ENCODE measurements at regions not wholly inside any gene's neighbourhood (a gene's known extent, or its start where the extent isn't known, plus 50 kb on each side); places are given as distances from the start of the nearest gene placed in this dataset.

DNA sequence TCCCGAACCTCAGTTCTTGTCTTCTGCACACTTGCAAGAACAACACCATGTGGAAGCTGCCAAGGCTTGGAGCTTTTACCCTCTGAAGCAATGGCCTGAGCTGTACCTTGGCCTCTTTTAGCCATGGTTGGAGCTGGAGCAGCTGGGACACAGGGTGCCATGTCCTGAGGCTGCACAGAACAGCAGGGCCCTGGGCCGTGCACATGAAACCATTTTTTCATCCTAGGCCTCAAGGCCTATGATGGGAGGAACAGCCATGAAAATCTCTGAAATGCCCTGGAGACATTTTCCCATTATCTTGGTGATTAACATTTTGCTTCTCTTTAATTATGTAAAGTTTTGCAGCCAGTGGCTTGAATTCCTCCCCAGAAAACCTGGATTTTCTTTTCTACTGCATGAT, 817.8 kb upstream of the CXADR start:
- Mint-ChIP-seq H3K9me3 (peaks cover 14 to 28% of the 10 kb centered on the region in 2 donors), H3K36me3 (ENCODE audit: insufficient read depth) (no peaks in the 10 kb centered on the region), H3K4me3 (no peak overlapping the region), H3K27me3 (no peaks in the 10 kb centered on the region), H3K27ac (no peak overlapping the region), H3K4me1 (ENCODE audit: low read depth in 2 of 2) (no peaks in the 10 kb centered on the region)
- ATAC-seq (replicated peaks) (no peak), DNase-seq (no peak)

GRCh38 chr21:16707274-16707673, 805.6 kb upstream of the CXADR start:
- DNase-seq (no peak), ATAC-seq (replicated peaks) (no peak)
- Mint-ChIP-seq H3K36me3 (ENCODE audit: insufficient read depth) (no peaks in the 10 kb centered on the region), H3K4me3 (no peak overlapping the region), H3K27me3 (no peaks in the 10 kb centered on the region), H3K9me3 (peaks cover 5 to 7% of the 10 kb centered on the region in 2 donors), H3K27ac (no peak overlapping the region), H3K4me1 (ENCODE audit: low read depth in 2 of 2) (no peaks in the 10 kb centered on the region)

DNA sequence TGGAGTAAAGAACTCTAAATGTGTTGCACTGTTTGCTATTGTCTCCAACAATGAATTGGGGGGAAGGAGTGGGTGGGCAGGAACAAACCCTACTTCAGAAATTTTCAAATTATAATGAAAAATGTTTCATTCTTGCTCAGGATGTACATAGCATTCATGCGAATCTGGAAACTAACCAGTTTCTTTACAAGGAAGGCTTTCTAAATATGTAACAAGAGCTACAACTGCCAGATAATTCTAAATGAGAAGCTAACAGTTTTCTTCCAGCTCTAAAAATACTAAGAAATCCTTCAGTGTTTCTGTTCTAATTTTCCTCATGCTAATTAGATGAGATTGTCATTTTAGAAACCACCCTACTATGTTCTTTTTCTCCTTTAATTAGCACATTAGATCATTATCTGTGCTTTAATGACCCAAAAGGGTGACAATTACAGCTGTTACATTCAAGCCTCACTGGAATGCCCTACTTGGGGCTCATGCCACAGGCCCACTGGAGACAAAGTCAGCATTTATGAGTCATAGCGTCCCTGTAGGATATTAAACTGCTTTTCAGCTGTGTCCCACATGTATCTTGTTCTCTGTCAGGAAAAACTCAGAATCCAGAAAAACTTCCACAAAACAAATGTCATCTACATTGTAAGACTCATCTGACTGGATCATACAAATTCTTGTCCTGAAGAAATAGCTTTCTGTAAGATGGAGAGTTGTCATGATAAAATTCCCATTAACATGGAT, 804.6 kb upstream of the CXADR start:
- no peaks in the 10 kb centered on the region for H3K36me3 Mint-ChIP-seq (ENCODE audit: insufficient read depth)
- H3K4me1 Mint-ChIP-seq (ENCODE audit: low read depth in 2 of 2): no peaks in the 10 kb centered on the region
- peaks cover 6 to 7% of the 10 kb centered on the region in 2 donors for H3K9me3 Mint-ChIP-seq
- H3K27me3 Mint-ChIP-seq: no peaks in the 10 kb centered on the region
- DNase-seq: no peak
- no peak for ATAC-seq (replicated peaks)
- H3K27ac Mint-ChIP-seq: no peak overlapping the region
- H3K4me3 Mint-ChIP-seq: no peak overlapping the region

DNA sequence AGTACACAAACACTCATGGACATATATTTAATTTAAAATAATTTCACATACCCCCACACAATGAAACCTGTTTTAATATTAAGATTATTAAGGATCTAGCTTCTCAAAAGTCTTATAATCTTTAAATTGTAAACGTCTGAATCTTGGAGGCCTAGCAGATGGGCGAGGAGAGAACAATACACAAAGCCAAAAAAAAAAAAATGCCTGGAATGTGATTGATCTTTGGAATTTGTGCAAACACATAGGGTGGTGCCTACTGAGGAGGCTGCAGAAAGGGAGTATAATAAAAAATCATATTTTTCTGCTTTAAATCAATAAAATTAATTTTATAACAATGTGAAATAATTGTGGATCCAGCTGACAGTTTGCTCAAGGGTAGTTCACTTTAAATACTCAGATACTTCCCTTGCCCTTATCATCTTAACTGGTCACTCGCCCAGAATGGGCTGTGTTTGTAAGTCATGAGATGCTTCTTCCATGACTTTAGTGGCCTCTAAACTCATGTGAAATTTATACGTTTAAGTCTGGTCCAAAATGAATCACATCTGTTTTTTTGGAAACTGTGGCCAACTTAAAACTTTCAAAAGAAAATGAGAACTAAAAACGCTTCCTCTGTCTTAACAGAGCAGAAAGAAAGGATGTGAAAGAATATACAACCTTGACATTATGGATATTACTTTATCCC, 802.8 kb upstream of the CXADR start:
- DNase-seq: no peak
- peaks cover 7 to 12% of the 10 kb centered on the region in 2 donors for H3K9me3 Mint-ChIP-seq
- no peak overlapping the region for H3K4me3 Mint-ChIP-seq
- H3K4me1 Mint-ChIP-seq (ENCODE audit: low read depth in 2 of 2): no peaks in the 10 kb centered on the region
- ATAC-seq (replicated peaks): no peak
- no peak overlapping the region for H3K27ac Mint-ChIP-seq
- H3K27me3 Mint-ChIP-seq: no peaks in the 10 kb centered on the region
- no peaks in the 10 kb centered on the region for H3K36me3 Mint-ChIP-seq (ENCODE audit: insufficient read depth)

DNA sequence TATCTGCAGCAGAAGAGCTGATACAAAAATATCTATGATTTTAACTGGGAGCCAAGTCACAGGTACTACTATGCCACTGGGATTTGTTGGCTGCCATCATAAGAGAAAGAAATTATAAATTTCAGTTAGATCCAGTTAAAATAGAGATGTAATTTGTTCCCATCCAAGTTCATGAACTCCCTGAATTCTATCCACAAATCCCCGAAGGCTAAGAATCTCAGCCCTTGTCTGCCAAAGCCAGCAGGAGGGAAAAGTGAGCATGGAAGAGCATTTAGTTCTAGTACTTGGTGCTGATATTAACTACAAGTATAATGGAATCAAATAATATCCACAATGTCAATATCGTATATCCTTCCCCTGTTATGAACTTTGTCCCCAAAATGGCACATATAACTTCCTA, 801.1 kb upstream of the CXADR start:
- no peaks in the 10 kb centered on the region for H3K36me3 Mint-ChIP-seq (ENCODE audit: insufficient read depth)
- no peak overlapping the region for H3K27ac Mint-ChIP-seq
- peaks cover 7 to 11% of the 10 kb centered on the region in 2 donors for H3K9me3 Mint-ChIP-seq
- H3K27me3 Mint-ChIP-seq: no peaks in the 10 kb centered on the region
- DNase-seq: no peak
- H3K4me3 Mint-ChIP-seq: no peak overlapping the region
- H3K4me1 Mint-ChIP-seq (ENCODE audit: low read depth in 2 of 2): no peaks in the 10 kb centered on the region
- ATAC-seq (replicated peaks): no peak

DNA sequence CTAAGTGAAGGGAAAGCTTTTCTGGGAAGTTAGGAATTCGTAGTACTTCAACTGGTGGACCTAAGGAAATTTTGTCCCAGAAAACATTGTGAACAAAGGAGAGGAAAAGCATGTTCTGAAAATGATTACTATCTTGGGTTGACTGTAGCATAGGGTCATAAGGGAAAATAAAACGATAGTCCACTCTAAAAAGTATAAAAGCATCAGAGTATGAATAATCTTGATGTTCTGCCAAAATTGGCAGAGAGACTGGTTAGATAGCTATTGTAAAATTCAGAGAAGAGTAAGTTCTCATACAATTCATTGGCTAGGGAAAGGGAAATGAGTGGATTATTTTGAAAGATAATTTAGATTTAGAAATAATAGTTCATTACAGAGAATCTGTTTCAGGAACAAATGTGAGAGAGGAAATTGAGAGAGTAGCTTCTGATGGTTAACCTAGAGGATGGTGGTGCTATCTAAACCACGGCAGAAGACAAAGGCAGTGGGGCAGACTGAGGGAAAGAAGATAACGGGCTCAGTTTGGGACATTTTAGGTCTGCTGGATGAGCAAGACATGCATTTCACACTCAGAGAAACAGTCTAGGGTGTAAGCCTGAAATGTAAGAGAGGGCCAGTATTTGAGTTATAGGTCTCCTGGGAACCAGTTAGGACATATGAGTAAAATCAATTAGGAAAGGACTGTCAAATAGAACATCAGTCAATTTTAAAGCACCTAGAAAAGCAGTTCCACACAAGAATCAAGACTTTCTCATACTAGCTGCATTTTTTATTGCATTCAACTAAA, 799.3 kb upstream of the CXADR start:
- Mint-ChIP-seq H3K4me3 (no peak overlapping the region), H3K36me3 (ENCODE audit: insufficient read depth) (no peaks in the 10 kb centered on the region), H3K27me3 (no peaks in the 10 kb centered on the region), H3K4me1 (ENCODE audit: low read depth in 2 of 2) (no peaks in the 10 kb centered on the region), H3K9me3 (peaks cover 6 to 8% of the 10 kb centered on the region in 2 donors), H3K27ac (no peak overlapping the region)
- ATAC-seq (replicated peaks) (no peak), DNase-seq (no peak)

DNA sequence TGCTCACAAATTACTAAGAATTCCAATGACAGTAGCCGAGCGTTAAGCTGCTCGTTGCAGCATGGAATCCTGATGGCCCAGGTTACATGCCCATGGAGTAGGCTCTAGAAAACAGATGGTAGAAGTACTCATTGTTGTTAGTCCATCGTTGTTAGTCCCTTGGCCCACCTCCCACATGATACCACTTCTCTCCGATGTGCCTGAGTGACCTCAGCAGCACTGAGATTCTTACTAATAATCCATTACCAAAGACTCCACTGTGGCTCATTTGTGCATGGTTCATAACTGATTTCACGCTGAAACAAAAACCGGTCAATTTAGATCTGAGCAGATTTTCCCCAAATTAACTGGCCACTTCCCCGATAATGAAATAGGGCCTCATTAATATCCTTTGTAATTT, 772.3 kb upstream of the CXADR start:
- H3K4me3 Mint-ChIP-seq: no peak overlapping the region
- H3K4me1 Mint-ChIP-seq (ENCODE audit: low read depth in 2 of 2): no peaks in the 10 kb centered on the region
- H3K9me3 Mint-ChIP-seq: peaks cover 13 to 24% of the 10 kb centered on the region in 2 donors
- H3K27me3 Mint-ChIP-seq: no peaks in the 10 kb centered on the region
- DNase-seq (no peak), ATAC-seq (replicated peaks) (no peak)
- H3K27ac Mint-ChIP-seq: no peak overlapping the region
- no peaks in the 10 kb centered on the region for H3K36me3 Mint-ChIP-seq (ENCODE audit: insufficient read depth)

GRCh38 chr21:16741141-16741665, 771.6 kb upstream of the CXADR start:
- no peak for ATAC-seq (replicated peaks)
- H3K27me3 Mint-ChIP-seq: no peaks in the 10 kb centered on the region
- no peak overlapping the region for H3K27ac Mint-ChIP-seq
- no peak for DNase-seq
- H3K4me1 Mint-ChIP-seq (ENCODE audit: low read depth in 2 of 2): no peaks in the 10 kb centered on the region
- no peaks in the 10 kb centered on the region for H3K36me3 Mint-ChIP-seq (ENCODE audit: insufficient read depth)
- peaks cover 10 to 23% of the 10 kb centered on the region in 2 donors for H3K9me3 Mint-ChIP-seq
- H3K4me3 Mint-ChIP-seq: no peak overlapping the region

GRCh38 chr21:16742131-16742641, 770.7 kb upstream of the CXADR start:
- Mint-ChIP-seq H3K27ac (no peak overlapping the region), H3K4me1 (ENCODE audit: low read depth in 2 of 2) (no peaks in the 10 kb centered on the region), H3K4me3 (no peak overlapping the region), H3K9me3 (peaks cover 10 to 23% of the 10 kb centered on the region in 2 donors), H3K36me3 (ENCODE audit: insufficient read depth) (no peaks in the 10 kb centered on the region), H3K27me3 (no peaks in the 10 kb centered on the region)
- DNase-seq (no peak), ATAC-seq (replicated peaks) (no peak)

GRCh38 chr21:16742741-16743140, 770.1 kb upstream of the CXADR start:
- Mint-ChIP-seq H3K36me3 (ENCODE audit: insufficient read depth) (no peaks in the 10 kb centered on the region), H3K27ac (no peak overlapping the region), H3K4me3 (no peak overlapping the region), H3K27me3 (no peaks in the 10 kb centered on the region), H3K9me3 (peaks cover 10 to 24% of the 10 kb centered on the region in 2 donors), H3K4me1 (ENCODE audit: low read depth in 2 of 2) (no peaks in the 10 kb centered on the region)
- no peak for ATAC-seq (replicated peaks)
- DNase-seq: no peak

- DNase-seq (no peak), ATAC-seq (replicated peaks) (no peak)
- Mint-ChIP-seq H3K4me3 (no peak overlapping the region), H3K27ac (no peak overlapping the region), H3K4me1 (ENCODE audit: low read depth in 2 of 2) (no peaks in the 10 kb centered on the region), H3K27me3 (no peaks in the 10 kb centered on the region), H3K9me3 (peaks cover 12 to 30% of the 10 kb centered on the region in 2 donors), H3K36me3 (ENCODE audit: insufficient read depth) (no peaks in the 10 kb centered on the region)
Measured at GRCh38 chr21:16743317-16743716, 769.5 kb upstream of the CXADR start.

DNA sequence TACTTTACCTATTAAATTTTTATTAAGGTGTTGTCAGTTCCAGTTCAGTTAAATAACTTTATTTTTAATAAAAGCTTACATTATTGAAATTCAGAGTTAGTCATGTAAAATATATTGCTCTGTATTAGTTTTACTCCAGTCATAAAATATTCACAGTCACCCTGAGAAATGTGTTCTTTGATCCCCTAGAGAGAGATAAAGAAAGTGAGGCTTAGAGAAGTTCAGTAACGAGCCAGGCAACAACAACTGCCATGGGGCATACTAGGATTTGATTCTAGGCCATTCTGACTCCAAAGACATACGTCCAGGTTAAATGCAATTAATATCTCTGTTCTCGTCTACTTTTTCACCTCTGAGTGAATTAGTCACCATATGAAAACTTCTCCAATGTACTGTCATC, 761.9 kb upstream of the CXADR start:
- Mint-ChIP-seq H3K9me3 (peaks cover 5 to 22% of the 10 kb centered on the region in 2 donors), H3K27ac (no peak overlapping the region), H3K4me3 (no peak overlapping the region), H3K27me3 (no peaks in the 10 kb centered on the region), H3K4me1 (ENCODE audit: low read depth in 2 of 2) (no peaks in the 10 kb centered on the region), H3K36me3 (ENCODE audit: insufficient read depth) (no peaks in the 10 kb centered on the region)
- DNase-seq: no peak
- no peak for ATAC-seq (replicated peaks)

- Mint-ChIP-seq H3K9me3 (peaks cover 5 to 22% of the 10 kb centered on the region in 2 donors), H3K4me1 (ENCODE audit: low read depth in 2 of 2) (no peaks in the 10 kb centered on the region), H3K27ac (no peak overlapping the region), H3K27me3 (no peaks in the 10 kb centered on the region), H3K4me3 (no peak overlapping the region), H3K36me3 (ENCODE audit: insufficient read depth) (no peaks in the 10 kb centered on the region)
- DNase-seq (no peak), ATAC-seq (replicated peaks) (no peak)
Measured at GRCh38 chr21:16751695-16752474, 761.0 kb upstream of the CXADR start.

All from effector memory CD8-positive, alpha-beta T cell (primary cell).